Aorta (tissue), 5 donors: ENCODE measurements at regions not wholly inside any gene's neighbourhood (a gene's known extent, or its start where the extent isn't known, plus 50 kb on each side); places are given as distances from the start of the nearest gene placed in this dataset.

ENCODE experiments used
- ATAC-seq: fragments of 200-7000 bp; cut with Tn5 transposase; one replicate; pipeline ENCODE4 v1.9.1; 2022; ENCODE audit warnings: moderate library complexity; ENCODE audit not compliant: low FRiP score
- DNase-seq, 2 donors: peaks; one replicate each; pipeline ENCODE4 v3.0.0-alpha.2; 2020
- H3K27ac ChIP-seq, 2 donors: one replicate each; pipeline ENCODE4 v1.5.1; 2013; ENCODE audit warnings: low read length in 2 of 2, mild to moderate bottlenecking in 2 of 2, moderate library complexity in 2 of 2, control low read depth in 1 of 2, inconsistent platforms in 1 of 2, low read depth in 1 of 2
- H3K27me3 ChIP-seq, 2 donors: one replicate each; pipeline ENCODE4 v1.6.1; 2013; ENCODE audit warnings: control low read depth in 1 of 2, low read length in 1 of 2, mild to moderate bottlenecking in 1 of 2, moderate library complexity in 1 of 2; ENCODE audit not compliant: insufficient read depth in 2 of 2, control insufficient read depth in 1 of 2
- H3K36me3 ChIP-seq, 2 donors: one replicate each; pipeline ENCODE4 v1.6.1; 2013; ENCODE audit warnings: control low read depth in 1 of 2, low read length in 1 of 2, mild to moderate bottlenecking in 1 of 2; ENCODE audit not compliant: insufficient read depth in 2 of 2, control insufficient read depth in 1 of 2
- H3K4me1 ChIP-seq, 2 donors: one replicate each; pipeline ENCODE4 v1.6.1; 2013; ENCODE audit warnings: low read length in 2 of 2, control low read depth in 1 of 2, mild to moderate bottlenecking in 1 of 2, moderate library complexity in 1 of 2; ENCODE audit not compliant: insufficient read depth in 2 of 2, control insufficient read depth in 1 of 2
- H3K4me3 ChIP-seq, 2 donors: one replicate each; pipeline ENCODE4 v1.5.1; 2013; ENCODE audit warnings: low read length in 2 of 2, control low read depth in 1 of 2, mild to moderate bottlenecking in 1 of 2
- H3K9me3 ChIP-seq: one replicate; pipeline ENCODE4 v1.6.1; 2013; ENCODE audit warnings: mild to moderate bottlenecking, low read length; ENCODE audit not compliant: control insufficient read depth
- WGBS, 2 donors: extraction: QIAGEN DNeasy Blood & Tissue Kit; methylation state at CpG; one replicate each; pipeline ENCODE4 v1.1.7; 2013; 5-methylcytosine and 5-hydroxymethylcytosine counted together
- intact Hi-C, 2 donors: fragments of 100-400 bp; cut with DNase I; formaldehyde crosslinking; loops; one replicate each; pipeline versions ENCODE4 v1.14.2 to v1.15.0; 2022
- donor health status: healthy with polysubstance abuse.
- donor health status: Bipolar disorder and iron deficiency.
- donor health status: DM: no; HTN: no; CAD: no.
- donor health status: DM: no; HTN: no; CAD: no.
- donor health status: DM: yes; HTN: yes; CAD: no.

DNA sequence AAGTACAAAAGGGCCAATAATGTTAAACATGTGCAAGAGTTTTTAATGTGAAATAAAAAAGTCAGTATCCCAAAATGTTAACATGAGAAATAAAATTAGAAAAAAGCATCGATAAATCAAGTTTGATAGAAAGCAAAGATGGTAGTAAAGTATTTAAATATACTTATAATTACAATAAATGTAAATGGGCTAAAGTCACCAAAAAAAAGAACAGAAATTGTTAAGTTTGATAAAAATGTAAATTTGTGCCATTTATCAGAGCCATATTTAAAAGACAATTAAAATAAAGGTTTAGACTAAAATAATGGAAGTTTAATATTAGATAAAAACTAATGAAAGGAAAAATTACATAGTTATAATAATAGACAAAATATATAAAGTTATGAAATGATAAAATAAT, 500.5 kb downstream of the TMEM232 start:
- H3K9me3 ChIP-seq: peaks cover 5% of the 10 kb centered on the region
- DNase-seq (no peak), ATAC-seq (no peak)
- 95% methylated on average over 1 of the region's 1 CpG for WGBS, 2 donors
- H3K27ac ChIP-seq: no peak overlapping the region
- H3K36me3 ChIP-seq: no peaks in the 10 kb centered on the region
- no peaks in the 10 kb centered on the region for H3K27me3 ChIP-seq
- no peak overlapping the region for H3K4me3 ChIP-seq
- intact Hi-C loops: no loop called here
- no peaks in the 10 kb centered on the region for H3K4me1 ChIP-seq

DNA sequence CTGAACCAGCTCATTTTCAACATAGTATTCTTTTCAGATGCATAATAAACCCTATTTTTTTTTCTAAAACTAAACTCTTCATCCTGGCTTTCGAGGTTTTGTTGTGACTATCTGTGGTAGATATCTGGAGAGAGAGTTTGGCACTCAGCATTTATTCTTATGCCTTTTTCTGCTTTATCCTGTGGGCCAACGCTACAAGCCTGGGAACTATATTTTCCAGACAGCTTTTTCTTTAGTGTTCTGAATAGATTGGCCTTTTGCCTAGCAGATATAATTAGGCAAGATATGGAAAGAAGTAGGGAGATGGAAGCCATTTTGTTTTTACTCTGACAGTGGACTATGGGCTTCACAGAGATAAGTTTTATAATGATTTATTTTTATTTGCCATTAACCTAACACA, 486.7 kb downstream of the TMEM232 start:
- no peaks in the 10 kb centered on the region for H3K36me3 ChIP-seq
- whole genome bisulfite sequencing, 2 donors: 12 to 13% methylated on average over 2 of the region's 2 CpGs
- no peak overlapping the region for H3K4me3 ChIP-seq
- no peak for ATAC-seq
- H3K9me3 ChIP-seq: no peaks in the 10 kb centered on the region
- no peak for DNase-seq
- H3K4me1 ChIP-seq: no peaks in the 10 kb centered on the region
- H3K27ac ChIP-seq: no peak overlapping the region
- no peaks in the 10 kb centered on the region for H3K27me3 ChIP-seq
- intact Hi-C loops: no loop called here

GRCh38 chr5:110242950-110243349, 483.5 kb downstream of the TMEM232 start:
- H3K9me3 ChIP-seq: no peaks in the 10 kb centered on the region
- no peak overlapping the region for H3K27ac ChIP-seq
- no peak for DNase-seq
- no peaks in the 10 kb centered on the region for H3K4me1 ChIP-seq
- ATAC-seq: no peak
- no peak overlapping the region for H3K4me3 ChIP-seq
- H3K36me3 ChIP-seq: no peaks in the 10 kb centered on the region
- intact Hi-C loops: no loop called here
- WGBS, 2 donors: 95 to 96% methylated on average over 4 of the region's 4 CpGs
- H3K27me3 ChIP-seq: no peaks in the 10 kb centered on the region

DNA sequence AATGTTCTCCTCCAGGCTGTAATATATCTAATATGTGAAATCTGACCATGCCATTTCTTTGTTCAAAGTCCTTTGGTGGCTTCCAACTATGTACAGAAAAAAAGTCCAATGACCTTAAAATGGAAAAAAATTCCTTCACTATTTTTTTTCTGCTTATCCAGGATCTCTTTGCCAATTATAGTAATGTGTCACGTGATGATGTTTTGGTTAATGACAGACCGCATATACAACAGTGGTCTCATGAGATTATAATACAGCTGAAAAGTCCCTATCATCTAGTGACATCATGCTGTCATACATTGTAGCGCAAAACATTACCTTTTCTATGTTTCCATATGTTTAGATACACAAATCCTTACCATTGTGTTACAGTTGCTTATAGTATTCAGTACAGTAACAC, 477.6 kb downstream of the TMEM232 start:
- WGBS, 2 donors: 85 to 87% methylated on average over 3 of the region's 3 CpGs
- H3K27me3 ChIP-seq: no peaks in the 10 kb centered on the region
- intact Hi-C loops: no loop called here
- no peak for ATAC-seq
- H3K9me3 ChIP-seq: no peaks in the 10 kb centered on the region
- no peaks in the 10 kb centered on the region for H3K36me3 ChIP-seq
- peaks cover 6% of the 10 kb centered on the region in 2 donors for H3K4me1 ChIP-seq
- H3K27ac ChIP-seq: no peak overlapping the region
- no peak overlapping the region for H3K4me3 ChIP-seq
- no peak for DNase-seq

DNA sequence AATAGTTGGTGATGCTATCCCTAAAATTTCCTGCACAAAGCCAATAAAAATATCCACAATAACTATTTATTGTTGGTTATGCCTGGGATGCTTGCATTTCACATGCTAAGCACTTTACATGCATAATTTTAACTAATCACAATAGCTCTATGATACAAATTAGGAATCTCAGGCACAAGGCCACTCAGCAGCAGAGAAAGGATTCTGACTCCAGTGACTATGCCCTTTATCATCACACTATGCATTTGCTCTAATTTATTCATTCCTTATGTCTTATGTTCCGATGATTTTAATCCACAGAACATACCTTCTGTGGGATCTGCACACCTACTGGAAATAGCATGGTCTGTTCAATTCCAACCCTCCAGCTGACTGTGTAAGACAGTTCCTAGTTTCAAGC, 476.1 kb downstream of the TMEM232 start:
- no peaks in the 10 kb centered on the region for H3K27me3 ChIP-seq
- 93 to 95% methylated on average over 1 of the region's 1 CpG for WGBS, 2 donors
- H3K4me1 ChIP-seq: peaks cover 6% of the 10 kb centered on the region in 2 donors
- H3K27ac ChIP-seq: no peak overlapping the region
- no peaks in the 10 kb centered on the region for H3K36me3 ChIP-seq
- H3K4me3 ChIP-seq: no peak overlapping the region
- no peaks in the 10 kb centered on the region for H3K9me3 ChIP-seq
- ATAC-seq (no peak), DNase-seq (no peak)
- intact Hi-C loops: no loop called here

- intact Hi-C loops: no loop called here
- ATAC-seq: no peak
- Histone ChIP-seq H3K9me3 (no peaks in the 10 kb centered on the region), H3K27ac (no peak overlapping the region), H3K4me1 (peaks cover 6% of the 10 kb centered on the region in 2 donors), H3K27me3 (no peaks in the 10 kb centered on the region), H3K4me3 (no peak overlapping the region), H3K36me3 (no peaks in the 10 kb centered on the region)
- no peak for DNase-seq
Measured at GRCh38 chr5:110250755-110251154, 475.7 kb downstream of the TMEM232 start.

GRCh38 chr5:110251366-110251765, 475.1 kb downstream of the TMEM232 start:
- Histone ChIP-seq H3K4me1 (peaks cover 6% of the 10 kb centered on the region in 2 donors), H3K27me3 (no peaks in the 10 kb centered on the region), H3K9me3 (no peaks in the 10 kb centered on the region), H3K27ac (no peak overlapping the region), H3K36me3 (no peaks in the 10 kb centered on the region), H3K4me3 (no peak overlapping the region)
- intact Hi-C loops: no loop called here
- ATAC-seq (no peak), DNase-seq (no peak)
- WGBS, 2 donors: 98% methylated on average over 2 of the region's 2 CpGs

DNA sequence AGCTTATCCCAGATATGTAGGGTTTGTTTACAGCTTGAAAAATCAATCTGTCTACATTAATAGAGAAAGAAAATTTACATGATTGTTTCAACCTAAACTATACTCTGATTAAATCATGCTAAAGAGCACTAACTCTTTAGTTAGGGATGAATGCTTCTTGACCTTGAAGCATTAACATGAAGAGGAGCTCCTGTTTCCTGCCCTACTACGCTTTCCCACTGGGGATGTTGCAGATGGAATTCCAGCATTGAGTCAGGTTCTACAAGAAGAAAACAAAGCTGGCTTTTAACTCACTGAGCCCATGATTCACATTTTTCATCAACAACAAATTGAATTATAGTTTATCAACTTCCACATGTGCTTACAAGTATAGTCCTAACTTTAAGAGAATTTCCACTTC, 471.3 kb downstream of the TMEM232 start:
- no peak for DNase-seq
- intact Hi-C loops: no loop called here
- no peaks in the 10 kb centered on the region for H3K36me3 ChIP-seq
- 98% methylated on average over 1 of the region's 1 CpG for WGBS, 2 donors
- H3K4me1 ChIP-seq: peaks cover 6% of the 10 kb centered on the region in 2 donors
- no peaks in the 10 kb centered on the region for H3K27me3 ChIP-seq
- H3K4me3 ChIP-seq: no peak overlapping the region
- H3K9me3 ChIP-seq: no peaks in the 10 kb centered on the region
- no peak overlapping the region for H3K27ac ChIP-seq
- no peak for ATAC-seq

DNA sequence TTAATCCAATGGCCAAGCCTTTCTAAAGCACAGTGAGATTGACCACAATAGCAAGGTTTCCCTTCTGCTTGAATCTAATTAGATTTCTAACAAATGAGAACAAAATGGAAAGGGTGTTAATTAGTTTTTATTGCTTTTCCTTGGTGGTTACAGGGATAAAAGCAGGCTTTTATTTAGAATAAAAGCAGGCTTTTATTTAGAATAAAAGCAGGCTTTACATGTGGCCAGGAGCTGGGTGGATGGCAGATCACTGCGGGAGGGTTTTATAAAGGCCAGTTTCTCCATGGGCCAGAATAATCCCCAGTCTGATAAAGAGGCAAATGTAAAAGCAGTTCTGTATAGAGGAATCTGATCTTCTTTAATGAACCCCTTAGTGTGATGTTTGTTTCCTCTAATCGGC, 470.2 kb downstream of the TMEM232 start:
- H3K27ac ChIP-seq: no peak overlapping the region
- H3K4me3 ChIP-seq: no peak overlapping the region
- WGBS, 2 donors: 69 to 83% methylated on average over 2 of the region's 2 CpGs
- intact Hi-C loops: no loop called here
- no peaks in the 10 kb centered on the region for H3K27me3 ChIP-seq
- ATAC-seq (no peak), DNase-seq (no peak)
- no peaks in the 10 kb centered on the region for H3K9me3 ChIP-seq
- peaks cover 6% of the 10 kb centered on the region in 2 donors for H3K4me1 ChIP-seq
- no peaks in the 10 kb centered on the region for H3K36me3 ChIP-seq
